ENCODE measurements at regions not wholly inside any gene's neighbourhood (a gene's known extent, or its start where the extent isn't known, plus 50 kb on each side); places are given as distances from the start of the nearest gene placed in this dataset.

DNA sequence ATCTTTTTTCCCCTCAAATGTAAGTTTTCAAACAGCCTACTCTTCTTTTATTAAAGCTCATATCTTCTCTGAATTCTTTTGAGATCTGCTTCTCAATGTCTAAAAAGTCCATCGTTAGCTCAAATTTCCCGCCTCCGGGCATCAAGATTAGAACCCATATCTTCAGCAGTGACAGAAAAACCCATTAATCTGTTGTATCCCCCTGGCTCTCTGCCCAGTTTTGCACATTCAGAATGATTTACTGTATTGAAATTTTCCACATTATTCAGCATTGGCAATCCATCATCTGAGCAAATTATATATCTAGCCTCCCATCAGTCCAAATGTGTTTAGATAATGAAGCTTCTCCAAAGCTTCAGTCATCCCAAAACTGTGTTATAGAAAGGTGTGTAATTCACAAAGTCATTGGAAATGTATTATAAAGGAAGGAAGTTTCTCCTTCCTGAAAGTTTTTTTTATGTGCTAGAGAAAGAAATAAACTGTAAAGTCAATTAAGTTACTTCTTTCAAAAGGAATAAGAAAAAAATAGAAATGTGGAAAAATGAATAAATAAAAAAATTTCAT lies 849.9 kb downstream of the MAT2B start:
- no peak for TF ChIP-seq CTCF (IDR thresholded peaks at IDR 0.05; ENCODE audit: low read depth, low read length)
- TF ChIP-seq, protein P1, sequence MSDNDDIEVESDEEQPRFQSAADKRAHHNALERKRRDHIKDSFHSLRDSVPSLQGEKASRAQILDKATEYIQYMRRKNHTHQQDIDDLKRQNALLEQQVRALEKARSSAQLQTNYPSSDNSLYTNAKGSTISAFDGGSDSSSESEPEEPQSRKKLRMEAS (IDR thresholded peaks at IDR 0.05; ENCODE audit: low read depth, low read length) = no peak
- no peak for TF ChIP-seq POLR2A (IDR thresholded peaks at IDR 0.05; ENCODE audit: extremely low read depth, insufficient read length)
- no peak for TF ChIP-seq MYC (IDR thresholded peaks at IDR 0.05; ENCODE audit: low read depth, low read length)
- no peak for DNase-seq (ENCODE audit: low read depth)
- H3K4me3 ChIP-seq (ENCODE audit: low read depth, low read length) = no peak overlapping the region

- H3K4me3 ChIP-seq (ENCODE audit: low read depth, low read length) = no peak overlapping the region
- DNase-seq (ENCODE audit: low read depth) = no peak
- no peak for TF ChIP-seq MYC (IDR thresholded peaks at IDR 0.05; ENCODE audit: low read depth, low read length)
- TF ChIP-seq, protein P1 (IDR thresholded peaks at IDR 0.05; ENCODE audit: low read depth, low read length) = no peak
- no peak for TF ChIP-seq POLR2A (IDR thresholded peaks at IDR 0.05; ENCODE audit: extremely low read depth, insufficient read length)
- TF ChIP-seq CTCF (IDR thresholded peaks at IDR 0.05; ENCODE audit: low read depth, low read length) = no peak
Observed at GRCh38 chr5:164356790-164357189, 851.4 kb downstream of the MAT2B start.

DNA sequence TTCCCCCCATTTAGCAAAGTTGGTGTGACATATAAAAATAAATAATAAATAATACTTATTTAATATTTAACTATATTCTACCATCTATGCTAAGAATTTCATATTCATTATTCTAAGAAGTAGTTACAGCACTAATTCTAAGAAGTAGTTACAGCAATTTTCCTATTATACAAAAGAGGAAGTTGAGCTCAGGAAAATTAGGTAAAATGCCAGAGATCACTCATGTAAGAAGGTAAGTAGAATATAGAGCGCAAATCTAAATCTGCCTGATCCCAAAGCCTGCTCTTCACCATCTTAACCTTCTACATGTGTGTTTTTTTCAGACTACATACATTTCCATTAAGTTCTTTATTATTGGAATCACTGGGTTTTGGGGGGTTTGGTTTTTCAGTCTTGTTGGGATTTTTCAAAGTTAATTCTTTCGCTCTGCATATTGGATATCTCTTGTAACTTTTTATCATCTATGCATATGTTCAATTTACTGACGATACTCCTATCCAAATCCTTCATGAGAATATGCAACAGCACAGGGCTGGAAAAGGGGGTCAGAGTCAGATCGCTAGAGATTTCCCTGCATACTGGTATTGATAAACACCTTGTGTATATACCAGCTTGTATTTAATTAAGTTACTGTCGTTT lies 852.1 kb downstream of the MAT2B start:
- H3K4me3 ChIP-seq (ENCODE audit: low read depth, low read length) = no peak overlapping the region
- TF ChIP-seq CTCF (IDR thresholded peaks at IDR 0.05; ENCODE audit: low read depth, low read length) (no peak), MYC (IDR thresholded peaks at IDR 0.05; ENCODE audit: low read depth, low read length) (no peak), POLR2A (IDR thresholded peaks at IDR 0.05; ENCODE audit: extremely low read depth, insufficient read length) (no peak)
- TF ChIP-seq, protein P1 (IDR thresholded peaks at IDR 0.05; ENCODE audit: low read depth, low read length) = no peak
- DNase-seq (ENCODE audit: low read depth) = no peak

DNA sequence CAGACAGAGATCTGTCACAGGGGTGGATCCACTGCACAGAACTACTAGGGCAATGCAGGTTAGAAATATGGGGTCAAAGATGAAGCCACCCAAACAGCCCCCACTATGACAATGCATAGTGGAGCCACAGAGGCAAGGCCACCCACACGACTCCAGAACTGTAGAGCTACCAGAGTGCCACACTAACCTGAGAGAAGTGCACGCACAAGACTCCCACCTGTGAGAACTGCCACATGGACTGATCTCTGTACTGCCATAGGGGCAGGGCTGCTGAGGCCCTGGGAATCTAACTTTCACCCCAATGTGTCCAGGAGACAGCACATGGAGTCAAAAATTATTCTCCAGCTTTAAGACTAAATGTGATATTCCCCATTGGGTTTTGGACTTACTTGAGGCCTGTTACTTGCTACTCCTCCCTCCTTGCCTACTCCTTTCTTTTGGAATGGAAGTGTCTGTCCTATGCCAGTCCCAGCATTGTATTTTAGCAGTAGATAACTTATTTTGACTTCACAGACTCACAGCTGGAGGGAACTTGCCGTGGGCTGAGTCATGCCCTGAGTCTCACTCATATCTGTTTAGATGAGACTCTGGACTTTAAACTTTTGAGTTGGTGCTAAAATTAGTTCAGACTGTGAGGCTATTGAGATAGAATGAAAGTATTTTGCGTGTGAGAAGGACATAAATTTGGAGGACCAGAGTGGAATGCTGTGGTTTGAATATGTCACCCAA lies 853.3 kb downstream of the MAT2B start:
- DNase-seq (ENCODE audit: low read depth) = no peak
- TF ChIP-seq, protein P1 (IDR thresholded peaks at IDR 0.05; ENCODE audit: low read depth, low read length) = no peak
- TF ChIP-seq CTCF (IDR thresholded peaks at IDR 0.05; ENCODE audit: low read depth, low read length) (no peak), MYC (IDR thresholded peaks at IDR 0.05; ENCODE audit: low read depth, low read length) (no peak), POLR2A (IDR thresholded peaks at IDR 0.05; ENCODE audit: extremely low read depth, insufficient read length) (no peak)

GRCh38 chr5:164359260-164360255 lies 854.1 kb downstream of the MAT2B start:
- no peak for TF ChIP-seq CTCF (IDR thresholded peaks at IDR 0.05; ENCODE audit: low read depth, low read length)
- TF ChIP-seq MYC (IDR thresholded peaks at IDR 0.05; ENCODE audit: low read depth, low read length) = no peak
- no peak for TF ChIP-seq POLR2A (IDR thresholded peaks at IDR 0.05; ENCODE audit: extremely low read depth, insufficient read length)
- TF ChIP-seq, protein P1 (IDR thresholded peaks at IDR 0.05; ENCODE audit: low read depth, low read length) = no peak
- no peak for DNase-seq (ENCODE audit: low read depth)
- H3K4me3 ChIP-seq (ENCODE audit: low read depth, low read length) = no peak overlapping the region

More for the DNA sequence above, 853.3 kb downstream of the MAT2B start:
- no peak overlapping the region for H3K4me3 ChIP-seq (ENCODE audit: low read depth, low read length)

Measured in NB4 (cell line).